Ascending aorta (tissue), 2 donors: ENCODE measurements at regions not wholly inside any gene's neighbourhood (a gene's known extent, or its start where the extent isn't known, plus 50 kb on each side); places are given as distances from the start of the nearest gene placed in this dataset.

Experiments
- DNase-seq, 2 donors: peaks; one replicate each; pipeline ENCODE4 v3.0.0-alpha.2; 2019; ENCODE audit warnings: low spot score in 2 of 2
- H3K27ac ChIP-seq, 2 donors: fragments of 200-600 bp; sonication (generic); one replicate each; pipeline ENCODE4 v1.5.1; 2016 to 2017; ENCODE audit warnings: mild to moderate bottlenecking in 1 of 2
- H3K27me3 ChIP-seq: fragments of 200-600 bp; sonication (generic); one replicate; pipeline ENCODE4 v1.5.1; 2017
- H3K36me3 ChIP-seq, 2 donors: fragments of 200-600 bp; sonication (generic); one replicate each; pipeline ENCODE4 v1.5.1; 2016
- H3K4me1 ChIP-seq, 2 donors: fragments of 200-600 bp; sonication (generic); one replicate each; pipeline ENCODE4 v1.5.1; 2016 to 2017; ENCODE audit warnings: mild to moderate bottlenecking in 1 of 2
- H3K4me3 ChIP-seq, 2 donors: fragments of 200-600 bp; sonication (generic); one replicate each; pipeline ENCODE4 v1.5.1; 2016 to 2017; ENCODE audit warnings: mild to moderate bottlenecking in 1 of 2
- H3K9me3 ChIP-seq, 2 donors: fragments of 200-600 bp; sonication (generic); one replicate each; pipeline ENCODE4 v1.5.1; 2016
- intact Hi-C: fragments of 100-400 bp; cut with DNase I; formaldehyde crosslinking; loops from one replicate; pipeline ENCODE4 v1.15.1; 2023
- TF ChIP-seq, protein P1 (sequence below), 3 experiments: fragments of 200-600 bp in 2 of 3; fragments of 450-650 bp in 1 of 3; sonication (generic) in 2 of 3; IDR thresholded peaks; one replicate each; pipeline ENCODE4 v1.5.1; 2016 to 2019; ENCODE audit warnings: antibody characterized with exemption in 3 of 3, mild to moderate bottlenecking in 1 of 3, moderate library complexity in 1 of 3

DNA sequence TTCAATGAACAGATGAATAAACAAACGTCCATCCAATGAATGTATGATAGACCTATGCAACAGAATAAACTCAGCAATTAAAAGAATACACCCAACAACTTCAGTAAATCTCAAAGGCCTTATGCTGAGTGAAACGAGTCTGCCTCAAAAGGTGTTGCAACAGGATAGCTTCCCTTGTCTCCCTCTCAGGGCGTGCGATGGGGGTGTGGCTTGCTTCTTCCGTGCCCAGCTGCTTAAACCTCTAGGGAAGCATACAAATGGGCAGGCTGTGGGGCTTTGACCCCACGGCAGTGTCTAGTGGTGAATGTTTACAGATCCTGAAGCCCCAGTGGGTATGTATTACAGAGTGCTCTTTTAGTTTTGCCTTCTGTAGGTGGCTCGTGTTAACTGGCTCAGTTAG is 87.0 kb upstream of the CCL21 start:
- Histone ChIP-seq H3K4me3 (no peak overlapping the region), H3K27ac (no peak overlapping the region), H3K4me1 (no peaks in the 10 kb centered on the region), H3K9me3 (no peaks in the 10 kb centered on the region), H3K36me3 (no peaks in the 10 kb centered on the region), H3K27me3 (no peaks in the 10 kb centered on the region)
- DNase-seq: no peak
- TF ChIP-seq, protein P1, sequence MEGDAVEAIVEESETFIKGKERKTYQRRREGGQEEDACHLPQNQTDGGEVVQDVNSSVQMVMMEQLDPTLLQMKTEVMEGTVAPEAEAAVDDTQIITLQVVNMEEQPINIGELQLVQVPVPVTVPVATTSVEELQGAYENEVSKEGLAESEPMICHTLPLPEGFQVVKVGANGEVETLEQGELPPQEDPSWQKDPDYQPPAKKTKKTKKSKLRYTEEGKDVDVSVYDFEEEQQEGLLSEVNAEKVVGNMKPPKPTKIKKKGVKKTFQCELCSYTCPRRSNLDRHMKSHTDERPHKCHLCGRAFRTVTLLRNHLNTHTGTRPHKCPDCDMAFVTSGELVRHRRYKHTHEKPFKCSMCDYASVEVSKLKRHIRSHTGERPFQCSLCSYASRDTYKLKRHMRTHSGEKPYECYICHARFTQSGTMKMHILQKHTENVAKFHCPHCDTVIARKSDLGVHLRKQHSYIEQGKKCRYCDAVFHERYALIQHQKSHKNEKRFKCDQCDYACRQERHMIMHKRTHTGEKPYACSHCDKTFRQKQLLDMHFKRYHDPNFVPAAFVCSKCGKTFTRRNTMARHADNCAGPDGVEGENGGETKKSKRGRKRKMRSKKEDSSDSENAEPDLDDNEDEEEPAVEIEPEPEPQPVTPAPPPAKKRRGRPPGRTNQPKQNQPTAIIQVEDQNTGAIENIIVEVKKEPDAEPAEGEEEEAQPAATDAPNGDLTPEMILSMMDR (IDR thresholded peaks at IDR 0.05): no peak
- intact Hi-C loops: no loop called here

DNA sequence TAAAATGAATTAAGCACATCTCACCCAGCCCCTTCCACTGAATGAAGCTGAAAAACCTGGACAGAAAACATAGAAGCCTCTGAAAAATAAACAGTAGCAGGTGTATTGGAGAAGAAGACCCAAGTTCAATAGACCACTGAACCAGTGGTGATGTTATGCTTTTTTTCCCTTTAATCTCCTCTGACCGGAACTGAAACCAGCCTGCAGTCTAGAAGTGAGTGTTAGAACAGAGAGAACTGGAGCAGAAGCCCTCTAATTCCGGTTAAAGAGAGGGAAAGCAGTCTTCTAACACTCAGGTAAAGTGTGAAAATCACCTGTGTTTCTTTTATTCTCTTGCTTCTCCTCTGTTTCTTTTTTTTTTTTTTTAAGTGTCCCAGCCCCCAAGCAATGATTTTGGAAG is 83.5 kb upstream of the CCL21 start:
- no peaks in the 10 kb centered on the region for H3K27me3 ChIP-seq
- TF ChIP-seq, protein P1 (IDR thresholded peaks at IDR 0.05): no peak
- H3K27ac ChIP-seq: no peak overlapping the region
- no peaks in the 10 kb centered on the region for H3K4me1 ChIP-seq
- intact Hi-C loops: no loop called here
- no peaks in the 10 kb centered on the region for H3K36me3 ChIP-seq
- DNase-seq: no peak
- H3K9me3 ChIP-seq: no peaks in the 10 kb centered on the region
- no peak overlapping the region for H3K4me3 ChIP-seq

DNA sequence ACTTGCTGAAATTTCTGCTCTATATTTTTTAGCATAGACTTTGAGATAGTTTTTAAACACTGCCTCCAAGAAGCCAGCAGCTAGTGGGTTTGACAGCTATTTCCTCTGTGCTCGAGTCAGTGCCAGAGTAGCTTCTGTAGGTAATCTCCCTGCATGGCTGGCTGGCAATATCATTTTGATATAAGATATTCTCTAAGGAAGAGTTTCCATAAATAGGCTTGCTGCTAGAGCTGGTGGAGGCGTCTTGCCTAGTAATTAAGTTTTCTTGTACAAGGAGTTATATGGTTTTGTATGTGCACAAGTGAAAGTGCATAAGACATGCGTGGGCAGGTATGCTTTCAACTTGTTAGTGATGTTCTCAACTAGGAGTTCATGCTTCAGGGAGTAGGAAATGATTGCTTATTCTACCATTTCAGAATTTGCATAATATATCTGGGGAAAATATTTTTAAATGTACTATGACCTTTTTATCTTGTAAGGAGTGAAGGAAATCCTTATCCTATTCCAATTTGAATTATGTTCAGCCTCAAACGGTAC is 74.1 kb upstream of the CCL21 start:
- Histone ChIP-seq H3K36me3 (no peaks in the 10 kb centered on the region), H3K27ac (no peak overlapping the region), H3K4me1 (no peaks in the 10 kb centered on the region), H3K4me3 (no peak overlapping the region), H3K27me3 (no peaks in the 10 kb centered on the region), H3K9me3 (no peaks in the 10 kb centered on the region)
- intact Hi-C loops: no loop called here
- TF ChIP-seq, protein P1 (IDR thresholded peaks at IDR 0.05): no peak
- DNase-seq: no peak

DNA sequence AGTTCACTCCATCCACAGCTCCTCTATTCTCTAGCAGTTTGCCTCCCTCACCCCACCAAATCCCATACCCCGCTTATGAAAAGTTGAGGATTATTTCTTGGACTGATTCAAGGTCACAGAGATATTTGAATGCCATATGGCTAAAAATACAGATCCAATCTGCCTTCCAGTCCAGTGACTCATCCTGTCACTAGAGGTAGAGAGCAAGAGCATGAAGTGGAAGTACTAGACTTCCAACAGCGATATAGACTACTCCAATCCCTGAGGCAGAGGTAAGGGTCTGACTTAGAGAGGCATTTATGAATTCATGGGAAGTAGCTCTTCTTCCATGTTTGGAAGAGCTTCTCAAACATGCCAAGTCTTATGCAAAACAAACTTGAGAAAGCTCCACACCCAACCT is 72.4 kb upstream of the CCL21 start:
- intact Hi-C loops: no loop called here
- Histone ChIP-seq H3K27me3 (no peaks in the 10 kb centered on the region), H3K9me3 (no peaks in the 10 kb centered on the region), H3K27ac (no peak overlapping the region), H3K36me3 (no peaks in the 10 kb centered on the region), H3K4me3 (no peak overlapping the region), H3K4me1 (no peaks in the 10 kb centered on the region)
- DNase-seq: no peak
- TF ChIP-seq, protein P1 (IDR thresholded peaks at IDR 0.05): no peak

DNA sequence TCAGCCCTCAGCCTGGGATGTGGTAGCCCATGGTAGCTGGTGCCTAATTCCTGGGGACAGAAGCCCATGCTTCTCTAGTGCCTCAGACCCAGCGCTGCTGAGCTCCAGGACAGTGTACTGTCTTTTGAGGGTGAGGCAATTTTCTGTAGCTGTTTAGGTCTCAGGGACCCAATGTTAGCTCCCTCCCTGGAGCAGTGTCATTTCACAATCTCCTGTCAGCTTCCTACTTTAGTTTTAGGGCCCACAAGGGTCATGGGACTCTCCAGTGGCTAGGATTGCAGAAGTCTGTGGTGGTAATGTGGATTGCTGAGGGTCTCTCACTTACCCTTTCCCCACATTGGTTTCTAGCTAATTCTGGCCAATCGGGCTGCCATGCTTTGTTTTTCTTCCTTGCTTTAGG is 67.7 kb upstream of the CCL21 start:
- Histone ChIP-seq H3K4me3 (no peak overlapping the region), H3K9me3 (no peaks in the 10 kb centered on the region), H3K4me1 (no peaks in the 10 kb centered on the region), H3K27me3 (no peaks in the 10 kb centered on the region), H3K36me3 (no peaks in the 10 kb centered on the region), H3K27ac (no peak overlapping the region)
- TF ChIP-seq, protein P1 (IDR thresholded peaks at IDR 0.05): no peak
- intact Hi-C loops: no loop called here
- DNase-seq: no peak

DNA sequence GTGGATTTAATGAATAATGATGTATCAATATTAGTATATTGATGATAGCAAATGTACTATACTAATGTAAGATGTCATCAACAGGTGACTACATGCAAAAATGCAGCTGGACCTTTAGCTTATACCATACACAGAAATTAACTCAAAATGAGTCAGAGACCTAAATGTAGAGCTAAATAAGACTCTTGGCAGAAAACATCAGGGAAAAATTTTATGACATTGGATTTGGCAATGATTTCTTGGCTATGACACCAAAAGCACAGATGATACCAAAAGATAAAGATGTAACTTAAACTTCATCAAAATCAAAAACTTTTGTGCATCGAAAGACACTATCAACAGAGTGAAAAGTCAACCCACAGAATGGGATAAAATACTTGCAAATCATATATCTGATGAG is 64.0 kb upstream of the CCL21 start:
- H3K27ac ChIP-seq: no peak overlapping the region
- no peaks in the 10 kb centered on the region for H3K4me1 ChIP-seq
- no peaks in the 10 kb centered on the region for H3K36me3 ChIP-seq
- no peak for DNase-seq
- intact Hi-C loops: no loop called here
- no peaks in the 10 kb centered on the region for H3K27me3 ChIP-seq
- no peaks in the 10 kb centered on the region for H3K9me3 ChIP-seq
- H3K4me3 ChIP-seq: no peak overlapping the region
- TF ChIP-seq, protein P1 (IDR thresholded peaks at IDR 0.05): no peak
